SK-N-MC (cell line): ENCODE measurements at regions not wholly inside any gene's neighbourhood (a gene's known extent, or its start where the extent isn't known, plus 50 kb on each side); places are given as distances from the start of the nearest gene placed in this dataset.

Experiments used
- EZH2 ChIP-seq: fragments of 200-600 bp; sonication (generic); IDR thresholded peaks from one replicate; pipeline ENCODE4 v1.6.1; 2017; ENCODE audit warnings: antibody characterized with exemption
- POLR2AphosphoS5 ChIP-seq: IDR thresholded peaks from 2 replicates; pipeline ENCODE4 v1.6.1; 2012; ENCODE audit warnings: mild to moderate bottlenecking, low read depth, low read length, borderline replicate concordance

DNA sequence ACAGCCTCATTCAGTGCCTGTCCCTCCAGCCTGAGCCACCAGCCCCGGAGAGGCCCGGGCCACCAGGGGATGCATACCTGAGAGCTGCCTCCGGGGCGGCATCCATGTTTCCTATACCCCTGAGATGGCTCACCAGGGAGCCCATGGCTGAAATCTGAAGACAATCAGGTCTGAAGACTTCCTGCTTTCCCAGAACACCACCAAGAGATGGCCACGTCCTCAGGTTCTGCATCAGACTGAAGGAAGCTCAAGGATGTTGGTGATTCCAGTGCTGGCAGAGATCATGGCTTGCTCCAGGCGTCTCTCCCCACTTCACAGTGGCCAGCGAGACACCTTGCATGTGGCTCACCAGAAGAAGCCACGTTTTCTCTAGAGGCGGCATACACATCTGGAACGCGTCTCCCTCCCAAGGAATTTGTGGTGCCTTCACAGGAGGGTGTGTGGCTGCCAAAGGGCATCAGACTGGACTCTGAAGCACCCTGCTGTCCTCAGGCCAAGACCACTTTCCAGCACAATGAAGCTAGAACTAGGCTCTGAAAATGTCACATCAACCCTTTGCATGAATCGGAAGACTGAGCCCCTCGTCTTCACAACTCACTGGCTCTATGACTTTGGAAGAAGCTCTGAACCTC, 170.7 kb upstream of the IRF2BP2 start:
- TF ChIP-seq POLR2AphosphoS5 (no peak), EZH2 (no peak)
